GM23338 (cell line): ENCODE measurements at regions not wholly inside any gene's neighbourhood (a gene's known extent, or its start where the extent isn't known, plus 50 kb on each side); places are given as distances from the start of the nearest gene placed in this dataset.
"Not testable (repeated sequence)": the region's sequence is repeated elsewhere in the genome, so short reads cannot be mapped to it uniquely, and the experiment has no call there.

Experiments
- CREB1 ChIP-seq: fragments of 250-450 bp; sonication (Bioruptor Pico); IDR thresholded peaks from 2 replicates; pipeline ENCODE4 v1.5.0; 2020; ENCODE audit warnings: low read depth, mild to moderate bottlenecking, moderate library complexity
- CTCF ChIP-seq, 2 experiments: fragments of 200-600 bp in 1 of 2; sonication (generic) in 1 of 2; conservative IDR thresholded peaks; 2 replicates each; pipeline versions ENCODE4 v1.5.1 to v1.6.1; 2016 to 2017; ENCODE audit warnings: antibody characterized with exemption in 2 of 2, low read depth in 2 of 2, mild to moderate bottlenecking in 2 of 2, moderate library complexity in 1 of 2
- ETS1 ChIP-seq: IDR thresholded peaks from 2 replicates; pipeline ENCODE4 v1.6.1; 2016; ENCODE audit warnings: antibody characterized with exemption
- EZH2 ChIP-seq: fragments of 200-600 bp; sonication (generic); IDR thresholded peaks from one replicate; pipeline ENCODE4 v1.8.0; 2017; ENCODE audit warnings: antibody characterized with exemption, mild to moderate bottlenecking, low read depth; ENCODE audit not compliant: unreplicated experiment
- EZH2phosphoT487 ChIP-seq: fragments of 200-600 bp; sonication (generic); IDR thresholded peaks from one replicate; pipeline ENCODE4 v1.8.1; 2018; ENCODE audit warnings: antibody characterized with exemption; ENCODE audit not compliant: unreplicated experiment
- JUNB ChIP-seq: IDR thresholded peaks from one replicate; pipeline ENCODE4 v1.6.1; 2016; ENCODE audit warnings: antibody characterized with exemption; ENCODE audit not compliant: unreplicated experiment
- POLR2AphosphoS5 ChIP-seq: IDR thresholded peaks from 2 replicates; pipeline ENCODE4 v1.6.1; 2016; ENCODE audit warnings: antibody characterized with exemption, low read depth
- REST ChIP-seq: IDR thresholded peaks from one replicate; pipeline ENCODE4 v1.6.1; 2018; ENCODE audit warnings: antibody characterized with exemption; ENCODE audit not compliant: unreplicated experiment
- ZNF331 ChIP-seq: fragments of 250-450 bp; sonication (Bioruptor Pico); IDR thresholded peaks from 2 replicates; pipeline ENCODE4 v1.5.0; 2020; ENCODE audit warnings: low read depth, mild to moderate bottlenecking, moderate library complexity

DNA sequence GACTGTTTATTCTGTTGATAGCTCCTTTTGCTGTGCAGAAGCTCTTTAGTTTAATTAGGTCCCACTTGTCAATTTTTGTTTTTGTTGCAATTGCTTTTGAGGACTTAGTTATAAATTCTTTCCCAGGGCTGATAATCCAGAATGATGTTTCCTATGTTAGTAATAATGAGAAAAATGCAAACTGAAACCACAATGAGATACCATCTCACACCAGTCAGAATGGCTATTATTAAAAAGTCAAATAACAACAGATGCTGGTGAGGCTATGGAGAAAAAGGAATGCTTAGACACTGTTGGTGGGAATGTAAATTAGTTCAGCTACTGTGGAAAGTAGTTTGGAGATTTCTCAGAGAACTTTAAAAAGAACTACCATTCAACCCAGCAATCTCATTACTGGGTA lies 793.0 kb downstream of the EPHA4 start:
- not testable (repeated sequence) for TF ChIP-seq CTCF (conservative IDR thresholded peaks at IDR 0.05; ENCODE audit: low read depth in 2 of 2); EZH2; CREB1 (CRISPR knock-in tag); REST; JUNB; POLR2AphosphoS5; ETS1; EZH2phosphoT487; ZNF331 (CRISPR knock-in tag)
